HG03025 (cell line): ENCODE measurements at regions not wholly inside any gene's neighbourhood (a gene's known extent, or its start where the extent isn't known, plus 50 kb on each side); places are given as distances from the start of the nearest gene placed in this dataset.
"Not testable (repeated sequence)": the region's sequence is repeated elsewhere in the genome, so short reads cannot be mapped to it uniquely, and the experiment has no call there.

Source experiments
- ATAC-seq: cut with Tn5 transposase; IDR thresholded peaks from one replicate; pipeline ENCODE4 v1.9.1; 2021; ENCODE audit warnings: mild to moderate bottlenecking, moderate library complexity; ENCODE audit not compliant: unreplicated experiment, low FRiP score

- no peak for ATAC-seq
These were observed 2023.6 kb upstream of the CDH6 start for GRCh38 chr5:29169886-29170285.

- ATAC-seq, result no peak
These were observed 2031.2 kb upstream of the CDH6 start for GRCh38 chr5:29162297-29162696.

- ATAC-seq, result no peak
These were observed 2031.8 kb upstream of the CDH6 start for GRCh38 chr5:29161399-29162291.

GRCh38 chr5:29157975-29158374 is 2035.5 kb upstream of the CDH6 start:
- no peak for ATAC-seq

GRCh38 chr5:29150840-29151239 is 2042.6 kb upstream of the CDH6 start:
- no peak for ATAC-seq

- ATAC-seq, result no peak
These were observed 2044.9 kb upstream of the CDH6 start for GRCh38 chr5:29148581-29148980.

GRCh38 chr5:29148073-29148472 is 2045.4 kb upstream of the CDH6 start:
- no peak for ATAC-seq

- no peak for ATAC-seq
These were observed 2050.2 kb upstream of the CDH6 start for GRCh38 chr5:29143266-29143665.

- no peak for ATAC-seq
These were observed 2059.1 kb upstream of the CDH6 start for GRCh38 chr5:29134418-29134817.

GRCh38 chr5:29131285-29131684 is 2062.2 kb upstream of the CDH6 start:
- ATAC-seq, result no peak

- no peak for ATAC-seq
These were observed 2062.7 kb upstream of the CDH6 start for GRCh38 chr5:29130786-29131185.

GRCh38 chr5:29127524-29128156 is 2065.8 kb upstream of the CDH6 start:
- not testable (repeated sequence) for ATAC-seq

GRCh38 chr5:29126462-29126861 is 2067.0 kb upstream of the CDH6 start:
- not testable (repeated sequence) for ATAC-seq

GRCh38 chr5:29122306-29122705 is 2071.2 kb upstream of the CDH6 start:
- ATAC-seq, result no peak

GRCh38 chr5:29114331-29114768 is 2076.0 kb upstream of the CDH9 start:
- ATAC-seq, result no peak

GRCh38 chr5:29113516-29113915 is 2075.1 kb upstream of the CDH9 start:
- ATAC-seq, result no peak

- ATAC-seq, result no peak
These were observed 2061.2 kb upstream of the CDH9 start for GRCh38 chr5:29099585-29099984.

GRCh38 chr5:29089591-29090130 is 2051.3 kb upstream of the CDH9 start:
- no peak for ATAC-seq

- no peak for ATAC-seq
These were observed 2046.8 kb upstream of the CDH9 start for GRCh38 chr5:29085142-29085541.

- ATAC-seq, result no peak
These were observed 2041.4 kb upstream of the CDH9 start for GRCh38 chr5:29079771-29080170.

- no peak for ATAC-seq
These were observed 2039.1 kb upstream of the CDH9 start for GRCh38 chr5:29077451-29077850.

GRCh38 chr5:29069104-29069402 is 2030.7 kb upstream of the CDH9 start:
- no peak for ATAC-seq
